ENCODE measurements at regions not wholly inside any gene's neighbourhood (a gene's known extent, or its start where the extent isn't known, plus 50 kb on each side); places are given as distances from the start of the nearest gene placed in this dataset.

DNA sequence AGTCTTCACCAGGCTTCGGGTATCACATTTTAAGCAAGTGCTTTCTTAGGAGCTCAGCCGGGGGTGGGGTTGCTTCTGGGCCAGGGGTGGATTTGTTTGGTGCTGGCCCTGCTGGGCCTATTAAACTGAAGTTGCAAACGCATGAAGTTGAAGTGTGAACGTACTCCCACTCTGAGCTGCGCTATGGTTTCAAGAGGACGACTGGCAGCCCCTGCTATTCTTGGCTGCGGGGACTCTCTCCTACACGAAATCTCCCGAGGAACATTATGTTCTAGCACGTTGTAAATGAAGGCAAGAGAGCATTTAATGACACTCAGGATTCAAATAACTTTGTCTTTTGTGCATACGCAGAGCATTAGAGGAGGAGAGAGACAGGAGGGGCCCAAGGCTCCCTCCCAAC lies 401.3 kb upstream of the BOD1L1 start:
- DNase-seq (ENCODE audit: low read depth), result no peak

DNA sequence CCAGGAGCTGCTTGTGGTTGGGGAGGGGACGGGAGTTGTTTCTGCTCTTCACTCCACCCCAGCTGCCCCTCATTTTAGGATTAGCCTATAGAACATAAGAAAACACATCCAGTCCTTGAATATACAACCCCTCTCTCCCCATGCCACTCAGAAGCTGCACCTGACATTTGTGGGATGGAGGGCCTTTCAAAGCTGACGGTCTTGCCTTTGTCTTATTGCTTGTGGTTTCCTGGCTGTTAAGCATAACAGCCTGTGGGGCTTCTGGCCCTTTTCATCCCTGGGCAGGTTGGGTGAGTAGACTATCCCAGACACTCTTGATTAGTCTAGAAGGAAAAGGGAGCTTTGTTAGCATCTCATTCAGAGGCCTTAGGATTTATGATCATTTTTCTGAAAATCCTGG lies 407.6 kb upstream of the BOD1L1 start:
- no peak for DNase-seq (ENCODE audit: low read depth)

DNA sequence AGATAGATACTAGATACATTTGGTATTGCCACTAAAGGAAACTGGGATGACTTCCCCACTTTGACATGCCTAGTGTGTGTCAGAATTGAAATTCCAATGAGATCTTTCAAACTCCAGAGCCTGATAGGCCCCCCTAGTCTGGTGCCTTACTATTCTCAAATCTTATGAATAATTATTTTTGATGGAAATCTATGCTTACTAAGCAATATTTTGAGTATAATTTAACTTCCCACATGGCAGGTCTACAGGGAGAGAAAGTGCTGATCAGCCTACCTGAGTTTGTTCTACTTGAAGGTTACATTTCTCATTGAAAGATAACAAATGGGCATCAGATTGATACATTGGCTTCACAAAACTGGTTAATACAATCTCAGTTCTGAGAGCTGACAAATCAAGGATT lies 415.7 kb upstream of the BOD1L1 start:
- DNase-seq (ENCODE audit: low read depth), result no peak

DNA sequence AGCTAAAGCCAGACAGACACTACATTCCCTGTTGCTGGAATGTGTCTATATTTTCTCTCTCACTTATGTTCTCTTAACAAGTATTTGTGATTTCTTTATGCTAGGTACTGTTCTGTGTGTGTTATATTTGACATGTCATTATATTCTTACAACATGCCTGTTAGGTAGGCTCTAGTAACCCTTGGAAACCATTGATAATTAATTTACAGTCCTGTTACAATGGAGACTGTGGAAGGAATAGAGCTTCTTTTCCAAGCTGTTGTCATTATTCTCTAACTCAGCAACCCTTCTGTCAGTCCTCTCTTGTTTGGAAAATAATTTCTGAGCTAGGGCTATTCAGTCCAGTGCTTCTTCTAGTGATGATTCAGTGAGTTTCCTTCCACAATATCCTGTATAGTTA lies 419.1 kb upstream of the BOD1L1 start:
- DNase-seq (ENCODE audit: low read depth), result no peak

DNA sequence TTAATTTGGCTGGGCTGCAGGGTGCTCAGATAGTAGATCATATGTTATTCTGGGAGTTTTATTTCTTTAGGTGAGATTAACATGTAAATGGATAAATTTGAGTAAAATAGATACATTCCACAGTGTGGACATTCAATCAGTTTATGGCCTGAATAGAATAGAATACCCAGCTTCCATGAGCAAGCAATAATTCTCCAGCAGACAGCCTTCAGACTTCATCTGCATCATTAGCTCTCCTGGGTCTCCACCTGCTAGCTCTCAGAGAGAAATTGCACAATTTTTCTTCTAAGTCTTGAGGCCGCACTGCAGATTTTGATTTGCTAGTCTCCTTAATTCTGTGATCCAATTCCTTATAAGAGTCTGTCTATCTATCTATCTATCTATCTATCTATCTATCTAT lies 420.3 kb upstream of the BOD1L1 start:
- no peak for DNase-seq (ENCODE audit: low read depth)

DNA sequence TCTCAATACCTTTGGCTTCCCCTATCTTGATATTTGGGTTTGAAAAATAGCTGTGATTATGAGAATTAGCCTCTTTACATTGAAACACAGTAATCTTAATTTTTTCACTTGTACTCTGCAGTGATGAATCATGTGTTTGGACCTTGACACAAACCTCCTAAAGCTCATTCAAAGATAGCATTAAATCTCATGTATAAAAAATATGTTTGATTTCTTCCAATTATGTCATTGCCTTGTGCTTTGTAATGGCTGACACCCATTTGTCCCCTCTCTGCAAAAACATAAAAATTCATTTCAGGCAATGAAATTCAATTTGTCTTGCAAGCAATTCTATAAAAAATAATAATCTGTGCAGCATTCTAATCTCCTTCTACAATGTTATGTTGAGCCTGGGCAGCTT lies 422.4 kb upstream of the BOD1L1 start:
- no peak for DNase-seq (ENCODE audit: low read depth)

DNA sequence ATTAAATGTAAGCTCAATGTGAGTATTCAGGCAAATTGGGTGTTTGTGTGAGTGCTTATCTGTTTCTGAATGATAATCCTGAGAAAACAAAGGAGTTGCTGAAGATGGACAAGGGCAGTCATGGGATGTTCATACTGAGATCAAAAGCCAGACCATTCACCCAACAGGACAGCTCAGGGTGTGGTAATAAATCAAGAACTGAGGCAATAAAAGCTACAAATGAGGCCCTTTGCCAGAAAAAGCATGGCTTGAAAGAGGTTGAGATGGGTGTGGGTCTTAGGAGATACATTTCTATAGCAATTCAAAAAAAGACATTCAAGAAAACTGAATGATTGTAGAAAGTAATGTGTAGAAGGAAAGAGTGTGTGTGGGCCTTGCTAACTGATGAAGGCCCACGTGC lies 425.8 kb upstream of the BOD1L1 start:
- DNase-seq (ENCODE audit: low read depth), result no peak

DNA sequence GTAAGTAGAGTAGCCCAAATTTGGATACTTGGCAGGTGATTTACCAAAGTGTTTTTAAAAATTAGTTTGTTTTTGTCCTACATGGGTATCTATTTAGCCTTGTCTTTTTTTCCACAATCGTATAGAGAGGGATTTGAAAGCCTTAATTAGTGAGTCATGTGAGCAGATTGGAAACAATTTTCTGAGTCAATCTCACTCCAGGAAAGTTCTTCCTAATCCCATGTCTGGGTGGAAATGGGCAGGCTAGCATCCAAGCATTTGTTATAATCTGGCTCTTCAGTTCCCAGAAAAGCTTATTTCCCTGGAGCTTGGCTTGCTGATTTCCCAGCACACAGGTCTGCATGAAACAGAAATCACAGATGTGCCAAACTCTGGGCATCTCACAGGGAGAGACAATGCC lies 426.9 kb upstream of the BOD1L1 start:
- DNase-seq (ENCODE audit: low read depth), result no peak

DNA sequence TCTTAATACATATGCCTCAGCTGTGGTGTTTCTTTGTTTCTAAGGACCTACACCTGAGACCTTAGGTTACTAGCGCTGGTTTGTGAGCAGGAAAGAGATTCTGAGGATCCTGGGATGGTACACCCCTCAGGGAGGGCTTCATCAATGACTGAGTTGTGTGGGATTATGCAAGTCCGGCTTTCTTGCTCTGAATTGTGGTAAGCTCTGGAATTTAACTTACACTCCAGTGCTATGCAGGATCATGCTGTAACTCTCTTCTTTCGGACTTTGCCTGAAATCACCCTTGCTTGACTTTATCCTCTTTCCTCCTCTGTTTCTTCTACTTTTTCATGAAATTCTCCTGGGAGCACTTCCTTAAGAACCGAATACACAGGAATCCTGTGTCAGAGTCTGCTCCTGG lies 431.5 kb upstream of the BOD1L1 start:
- no peak for DNase-seq (ENCODE audit: low read depth)

DNA sequence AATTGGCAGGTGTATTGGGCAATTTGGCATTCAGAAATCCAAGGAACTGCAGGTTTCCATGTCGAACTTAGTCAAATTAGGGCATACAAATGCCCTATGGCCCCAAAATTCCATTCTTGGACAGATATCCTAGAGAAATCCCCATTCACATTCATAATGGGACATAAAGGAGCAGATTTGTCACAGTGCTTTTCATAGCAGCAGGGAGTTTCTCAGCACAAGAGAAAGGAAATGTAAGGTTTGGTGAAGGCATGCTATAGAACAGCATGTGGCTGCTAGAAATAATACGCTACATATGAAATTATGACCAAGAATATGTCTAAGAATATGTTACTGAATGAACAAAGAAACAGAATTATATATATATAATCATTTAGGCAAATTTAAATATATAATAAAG lies 437.5 kb upstream of the BOD1L1 start:
- no peak for DNase-seq (ENCODE audit: low read depth)

DNA sequence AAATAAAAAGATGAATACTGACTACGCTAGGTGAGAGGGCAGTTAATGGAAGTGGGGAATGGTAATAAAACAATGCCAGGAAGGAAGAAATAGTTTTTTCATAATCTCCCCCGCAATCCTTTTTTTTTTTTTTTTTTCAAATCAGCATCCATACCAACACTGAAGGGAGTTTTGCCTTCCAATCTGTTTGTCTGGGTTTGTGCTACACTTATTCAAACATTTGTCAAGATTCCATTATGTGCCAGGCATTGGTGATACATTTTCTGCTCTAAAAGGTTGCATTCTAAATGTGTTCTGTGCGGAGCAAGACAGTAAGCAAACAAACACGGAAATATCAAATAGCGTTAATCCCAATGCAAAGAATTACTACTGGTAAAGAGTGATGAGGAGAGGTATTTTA lies 437.9 kb upstream of the BOD1L1 start:
- no peak for DNase-seq (ENCODE audit: low read depth)

DNA sequence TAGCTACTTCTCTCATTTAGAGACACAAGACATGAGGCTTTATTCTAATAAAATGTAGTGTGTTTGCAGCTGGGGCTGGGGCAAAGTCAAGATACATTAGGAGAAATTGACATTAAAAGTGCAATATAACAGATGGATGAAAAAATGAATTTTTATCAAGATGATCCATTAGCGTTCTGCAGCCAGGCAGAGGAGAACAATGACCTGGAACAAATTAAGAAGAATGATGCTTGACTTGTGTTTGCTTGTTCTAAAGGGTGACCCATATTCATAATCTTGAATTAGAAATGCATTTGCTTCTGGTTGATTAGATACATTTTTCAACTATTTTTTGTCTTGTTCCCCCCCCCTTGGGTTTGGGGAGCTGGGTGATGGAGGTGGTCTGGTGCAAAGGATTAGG lies 439.5 kb upstream of the BOD1L1 start:
- no peak for DNase-seq (ENCODE audit: low read depth)

DNA sequence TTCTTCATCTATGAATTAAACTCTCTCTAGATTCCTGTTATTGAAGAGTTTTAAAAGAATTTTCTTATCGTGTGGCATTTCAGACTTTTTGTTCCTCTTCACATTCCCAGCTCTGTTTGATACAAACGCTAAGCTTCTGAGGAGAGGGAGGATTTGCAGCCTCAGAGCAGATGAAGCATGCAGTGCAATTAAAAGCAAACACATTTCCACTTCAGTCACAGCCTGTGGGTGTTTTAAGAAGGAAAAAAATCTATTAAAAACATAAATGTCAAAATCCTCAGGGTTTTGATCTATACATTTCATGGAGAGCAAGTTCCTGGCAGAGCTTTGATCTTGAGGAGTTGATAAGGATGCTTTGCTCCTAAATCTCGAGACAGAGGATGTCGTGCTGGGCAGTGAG lies 442.4 kb upstream of the BOD1L1 start:
- DNase-seq (ENCODE audit: low read depth), result no peak

DNA sequence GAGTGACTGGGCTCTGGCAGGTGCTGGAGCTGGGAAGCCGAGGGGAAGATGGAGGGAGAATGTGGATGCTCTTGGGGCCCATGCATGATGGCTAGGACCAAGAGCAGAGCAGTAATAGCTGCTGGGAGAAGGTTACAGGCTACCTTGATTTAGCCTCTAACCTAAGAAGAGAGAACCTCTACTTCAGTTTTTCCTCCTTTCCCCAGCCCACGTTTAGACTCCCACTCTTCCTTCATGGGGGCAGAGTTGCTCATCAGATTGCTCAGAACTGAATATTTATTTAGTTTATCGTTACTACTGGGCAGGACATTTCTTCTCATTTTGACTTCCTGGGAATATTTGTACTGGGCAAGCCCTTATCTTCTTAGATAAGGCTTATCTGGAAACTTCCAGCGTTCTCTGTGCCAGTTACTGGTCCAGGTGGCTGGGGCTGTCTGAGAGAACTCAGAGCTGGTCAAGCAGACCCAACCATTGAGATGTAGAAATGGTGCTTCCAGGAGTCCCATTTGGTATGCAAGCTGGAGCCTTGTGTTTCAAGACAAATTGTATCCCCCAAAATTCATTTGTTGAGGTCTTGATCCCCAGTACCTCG lies 442.9 kb upstream of the BOD1L1 start:
- no peak for DNase-seq (ENCODE audit: low read depth)

DNA sequence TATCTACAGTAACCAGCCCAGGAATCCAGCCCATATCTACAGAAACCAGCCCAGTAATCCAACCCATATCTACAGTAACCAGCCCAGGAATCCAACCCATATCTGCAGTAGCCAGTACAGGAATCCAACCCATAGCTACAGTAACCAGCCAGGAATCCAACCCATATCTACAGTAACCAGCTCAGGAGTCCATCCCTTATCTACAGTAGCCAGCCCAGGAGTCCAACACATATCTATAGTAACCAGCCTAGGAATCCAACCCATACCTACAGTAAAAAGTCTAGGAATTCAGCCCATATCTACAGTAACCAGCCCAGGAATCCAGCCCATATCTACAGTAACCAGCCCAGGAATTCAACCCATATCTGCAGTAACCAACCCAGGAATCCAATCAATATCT lies 445.0 kb upstream of the BOD1L1 start:
- no peak for DNase-seq (ENCODE audit: low read depth)

DNA sequence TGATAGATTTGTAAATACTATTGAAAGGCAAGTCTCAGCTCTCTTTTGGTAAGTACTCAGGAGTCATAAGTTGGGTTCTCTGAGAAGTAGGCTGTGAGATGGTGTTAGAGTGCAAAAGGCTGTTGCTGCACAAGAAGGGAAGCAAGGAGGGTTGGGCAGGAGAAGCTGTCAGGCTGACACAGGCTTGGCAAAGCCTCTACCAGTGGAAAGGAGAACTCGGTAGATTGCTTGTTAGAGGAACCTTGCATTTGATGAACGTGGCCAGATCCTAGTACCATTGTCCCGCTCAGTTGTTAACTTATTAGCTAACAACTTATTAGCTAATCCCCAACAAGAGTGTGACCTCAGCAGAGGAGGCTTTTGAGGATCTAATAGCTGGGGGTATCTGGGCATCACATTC lies 449.3 kb upstream of the BOD1L1 start:
- DNase-seq (ENCODE audit: low read depth), result no peak

DNA sequence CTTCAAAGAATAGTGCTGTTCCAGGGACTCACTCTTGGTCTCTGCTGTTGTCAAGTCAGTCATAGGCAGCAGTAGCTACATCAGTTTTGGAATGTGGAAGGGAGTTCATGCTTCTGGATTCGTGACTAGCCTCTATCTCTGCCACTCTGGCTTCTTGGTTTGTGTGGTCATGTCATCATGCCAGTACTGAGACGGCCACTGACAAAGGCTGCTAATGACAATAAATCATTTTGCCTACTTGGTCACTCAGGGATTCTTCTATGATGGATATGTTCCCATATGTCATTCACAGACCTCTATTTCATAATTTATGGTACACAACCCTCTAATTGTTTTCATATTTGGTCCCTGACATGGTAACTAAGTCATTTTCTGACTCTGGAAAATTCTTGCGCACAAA lies 450.8 kb upstream of the BOD1L1 start:
- no peak for DNase-seq (ENCODE audit: low read depth)

DNA sequence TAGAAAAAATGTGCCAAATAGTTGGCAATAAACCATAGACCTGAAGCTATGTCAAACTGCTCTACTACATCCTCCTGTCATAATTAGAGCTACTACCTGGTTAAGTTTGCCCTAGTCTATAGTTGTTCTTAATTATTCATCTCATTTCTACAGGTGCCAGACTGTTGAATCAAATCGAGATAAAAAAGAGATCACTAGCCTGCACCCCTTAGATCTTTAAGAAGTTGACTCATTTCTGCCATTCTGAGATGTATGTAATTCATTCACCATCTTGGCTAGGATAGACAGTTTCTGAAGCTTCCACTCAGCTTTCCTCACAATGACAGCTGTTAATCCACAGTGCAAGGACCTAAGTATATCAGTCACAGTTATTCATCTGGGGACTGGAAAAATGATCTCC lies 452.1 kb upstream of the BOD1L1 start:
- DNase-seq (ENCODE audit: low read depth), result no peak

DNA sequence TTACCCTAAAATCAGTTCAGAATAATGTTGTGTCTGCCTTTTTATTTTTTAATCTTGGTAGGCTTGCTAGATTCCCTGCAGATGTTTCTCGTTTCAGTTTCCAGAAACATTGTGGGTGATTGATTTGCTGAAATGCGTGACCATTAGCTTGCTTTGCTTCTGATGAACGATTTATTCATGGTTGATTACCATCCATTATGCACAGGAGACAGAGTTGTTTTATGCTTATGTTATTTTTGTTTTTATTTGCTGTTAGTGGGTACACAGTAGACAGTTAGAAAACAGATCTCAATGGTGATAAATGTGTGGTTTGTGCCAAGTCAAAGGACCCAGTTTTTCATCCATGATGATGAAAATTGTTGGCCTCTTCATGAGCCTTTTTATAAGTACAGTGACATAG lies 455.6 kb upstream of the BOD1L1 start:
- no peak for DNase-seq (ENCODE audit: low read depth)

DNA sequence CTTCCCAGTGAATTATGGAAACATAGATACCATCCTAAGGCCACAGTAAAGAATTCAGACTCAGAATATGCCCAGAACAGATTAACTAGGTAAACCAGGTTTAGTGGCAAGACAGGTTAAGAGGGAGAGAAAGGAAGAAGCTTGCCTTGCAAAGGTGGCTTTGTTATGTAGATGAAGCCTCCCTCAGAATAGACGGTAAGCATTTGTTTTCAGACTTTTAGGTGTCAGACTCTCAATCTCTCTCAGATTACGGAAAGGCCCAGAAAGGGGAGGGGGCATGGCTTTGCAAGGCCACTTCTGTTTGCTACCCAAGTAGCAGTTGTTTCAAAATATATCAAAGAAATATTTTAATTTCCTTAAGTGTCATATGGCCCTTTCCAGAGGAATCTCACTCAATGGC lies 457.1 kb upstream of the BOD1L1 start:
- DNase-seq (ENCODE audit: low read depth), result no peak

DNA sequence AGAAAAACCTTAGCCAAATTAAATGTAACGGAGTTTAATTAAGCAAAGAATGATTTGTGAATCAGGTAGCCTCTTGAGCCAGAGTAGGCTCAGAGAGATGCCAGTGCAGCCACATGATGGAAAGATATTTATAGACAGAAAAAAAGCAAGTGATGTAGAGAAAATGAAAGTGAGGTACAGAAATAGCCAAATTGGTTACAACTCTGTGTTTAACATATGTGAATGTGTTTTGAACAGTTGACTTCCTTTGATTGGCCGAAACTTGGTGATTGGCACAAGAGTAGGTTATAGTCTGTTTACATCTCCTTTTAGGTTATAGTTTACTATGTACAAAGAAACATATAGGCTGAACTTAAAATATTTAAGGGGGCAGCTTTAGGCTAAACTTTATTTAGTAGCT lies 459.9 kb upstream of the BOD1L1 start:
- DNase-seq (ENCODE audit: low read depth), result no peak

DNA sequence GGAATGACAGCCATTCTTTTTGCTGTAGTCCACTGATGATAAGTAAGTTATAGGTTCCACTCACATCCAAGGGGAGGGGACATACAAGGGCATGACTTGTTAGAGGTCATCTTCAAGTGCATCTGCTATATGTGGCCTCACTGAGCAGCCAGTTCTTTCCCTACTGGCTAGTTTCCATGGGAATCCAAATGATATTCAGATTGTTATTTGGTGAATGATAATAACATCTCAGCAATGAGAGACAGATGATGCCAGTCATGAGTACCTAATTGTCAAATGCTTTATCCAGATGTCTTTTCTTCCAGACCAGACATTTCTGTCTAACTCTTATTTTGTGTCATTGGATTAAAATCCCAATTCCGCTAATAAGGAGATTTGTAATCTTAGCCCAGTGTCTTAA lies 460.4 kb upstream of the BOD1L1 start:
- no peak for DNase-seq (ENCODE audit: low read depth)

DNA sequence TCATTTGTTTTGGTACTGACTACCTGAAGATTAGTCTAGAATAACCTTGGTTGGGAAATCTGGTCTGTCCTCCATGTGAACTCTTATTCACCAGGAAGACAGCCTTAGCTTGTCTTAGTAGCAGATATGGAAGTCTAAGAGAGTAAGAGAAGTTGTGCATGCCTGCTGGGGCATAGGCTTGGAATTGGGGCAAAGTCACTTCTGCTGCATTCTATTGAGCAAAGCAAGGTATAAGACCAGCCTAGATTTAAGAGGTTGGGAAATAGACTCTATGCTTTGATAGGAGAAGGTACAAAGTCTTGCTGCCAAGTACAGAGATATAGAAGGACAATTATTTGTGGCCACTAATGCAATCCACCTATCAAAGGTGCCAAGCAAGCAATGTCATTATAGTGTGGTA lies 464.0 kb upstream of the BOD1L1 start:
- DNase-seq (ENCODE audit: low read depth), result no peak

DNA sequence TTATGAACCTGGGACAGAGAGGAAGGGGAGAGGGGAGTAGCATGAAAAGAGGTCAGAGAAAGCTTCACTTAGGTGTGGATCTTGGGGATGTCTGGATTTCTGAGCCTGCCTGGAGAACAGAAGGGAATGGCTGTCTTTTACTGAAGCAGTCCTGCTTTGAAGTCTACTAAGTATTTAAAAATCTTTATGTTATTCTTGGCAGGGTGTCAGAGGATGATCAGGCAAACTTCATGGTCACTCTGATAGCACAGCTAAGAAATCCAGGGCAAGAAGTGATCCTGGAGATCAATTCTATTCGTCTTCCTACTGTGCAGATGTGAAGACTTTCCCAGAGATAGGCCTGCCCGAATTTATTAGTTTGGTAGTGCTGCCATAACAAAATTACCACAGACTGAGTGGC lies 464.4 kb upstream of the BOD1L1 start:
- DNase-seq (ENCODE audit: low read depth), result no peak

DNA sequence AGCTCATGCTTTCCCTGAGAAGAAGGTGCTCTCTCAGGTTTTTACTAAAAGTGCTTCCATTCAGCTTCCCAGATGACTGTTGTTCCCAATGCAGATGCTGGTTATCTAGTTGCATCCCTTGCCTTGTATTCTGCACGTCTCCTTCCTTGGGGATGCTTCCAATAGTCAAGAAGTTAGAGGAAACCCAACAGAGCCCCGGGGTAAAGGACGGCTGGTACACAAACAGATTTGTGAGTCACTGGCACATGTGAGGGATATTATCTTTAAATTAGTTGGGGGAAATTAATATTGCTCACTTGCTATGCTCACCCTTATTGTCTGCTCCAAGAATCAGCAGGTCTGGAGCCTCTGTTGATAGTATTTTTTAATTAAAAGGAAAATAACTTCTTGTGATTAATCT lies 465.2 kb upstream of the BOD1L1 start:
- no peak for DNase-seq (ENCODE audit: low read depth)

All from HT1080 (cell line).